ENCODE measurements at regions not wholly inside any gene's neighbourhood (a gene's known extent, or its start where the extent isn't known, plus 50 kb on each side); places are given as distances from the start of the nearest gene placed in this dataset.

DNA sequence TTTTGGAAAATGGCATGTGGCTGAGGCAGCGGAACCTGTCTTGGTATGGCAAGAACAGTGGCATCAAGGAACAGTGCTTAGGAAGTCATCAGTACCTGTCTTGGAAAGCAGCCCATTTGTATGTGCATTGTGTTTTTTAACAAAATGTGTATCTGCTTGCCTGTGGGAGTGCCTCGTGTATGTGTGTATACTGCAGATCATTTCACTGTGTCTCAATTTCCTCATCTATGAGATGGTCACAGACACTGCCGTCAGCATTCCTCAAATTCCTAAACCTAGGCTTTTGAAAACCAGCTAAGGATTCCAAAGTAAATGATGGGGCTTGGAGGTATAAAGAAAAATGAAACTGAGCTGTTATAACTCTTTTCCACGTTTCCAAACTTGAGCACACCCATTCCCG lies 441.3 kb downstream of the RND3 start:
- CTCF ChIA-PET, result no interaction called here

GRCh38 chr2:150045601-150046000 lies 441.9 kb downstream of the RND3 start:
- CTCF ChIA-PET, result no interaction called here
- peaks cover 3% of the 10 kb centered on the region for H3K9me3 Mint-ChIP-seq
- no peak for DNase-seq
- no peaks in the 10 kb centered on the region for H3K36me3 Mint-ChIP-seq
- no peaks in the 10 kb centered on the region for H3K4me1 Mint-ChIP-seq
- H3K4me3 Mint-ChIP-seq, result no peak overlapping the region
- no peaks in the 10 kb centered on the region for H3K27me3 Mint-ChIP-seq
- H3K27ac Mint-ChIP-seq, result no peak overlapping the region

More for the DNA sequence above, 441.3 kb downstream of the RND3 start:
- Mint-ChIP-seq H3K4me3 (no peak overlapping the region), H3K27ac (no peak overlapping the region), H3K9me3 (peaks cover 3% of the 10 kb centered on the region), H3K36me3 (no peaks in the 10 kb centered on the region), H3K4me1 (no peaks in the 10 kb centered on the region), H3K27me3 (no peaks in the 10 kb centered on the region)
- DNase-seq, result no peak

DNA sequence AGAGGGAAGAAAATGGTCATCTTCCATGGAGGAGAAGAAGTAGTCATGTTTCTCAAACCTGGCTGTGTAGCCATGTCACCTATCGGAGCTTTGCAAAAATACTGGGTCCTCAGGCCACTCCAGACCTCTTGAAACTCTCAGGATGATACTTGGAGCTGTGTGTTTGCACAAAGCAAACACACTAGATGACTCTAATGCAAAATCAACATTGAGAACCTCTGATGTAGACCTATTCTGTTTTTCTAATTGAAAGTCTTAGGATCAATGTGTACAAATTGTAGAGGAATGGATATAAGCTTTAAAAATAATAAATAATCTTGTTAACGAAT lies 444.3 kb downstream of the RND3 start:
- H3K4me3 Mint-ChIP-seq, result no peak overlapping the region
- H3K27me3 Mint-ChIP-seq, result no peaks in the 10 kb centered on the region
- no peak for DNase-seq
- CTCF ChIA-PET, result no interaction called here
- H3K4me1 Mint-ChIP-seq, result no peaks in the 10 kb centered on the region
- H3K9me3 Mint-ChIP-seq, result peaks cover 3% of the 10 kb centered on the region
- no peaks in the 10 kb centered on the region for H3K36me3 Mint-ChIP-seq
- no peak overlapping the region for H3K27ac Mint-ChIP-seq

DNA sequence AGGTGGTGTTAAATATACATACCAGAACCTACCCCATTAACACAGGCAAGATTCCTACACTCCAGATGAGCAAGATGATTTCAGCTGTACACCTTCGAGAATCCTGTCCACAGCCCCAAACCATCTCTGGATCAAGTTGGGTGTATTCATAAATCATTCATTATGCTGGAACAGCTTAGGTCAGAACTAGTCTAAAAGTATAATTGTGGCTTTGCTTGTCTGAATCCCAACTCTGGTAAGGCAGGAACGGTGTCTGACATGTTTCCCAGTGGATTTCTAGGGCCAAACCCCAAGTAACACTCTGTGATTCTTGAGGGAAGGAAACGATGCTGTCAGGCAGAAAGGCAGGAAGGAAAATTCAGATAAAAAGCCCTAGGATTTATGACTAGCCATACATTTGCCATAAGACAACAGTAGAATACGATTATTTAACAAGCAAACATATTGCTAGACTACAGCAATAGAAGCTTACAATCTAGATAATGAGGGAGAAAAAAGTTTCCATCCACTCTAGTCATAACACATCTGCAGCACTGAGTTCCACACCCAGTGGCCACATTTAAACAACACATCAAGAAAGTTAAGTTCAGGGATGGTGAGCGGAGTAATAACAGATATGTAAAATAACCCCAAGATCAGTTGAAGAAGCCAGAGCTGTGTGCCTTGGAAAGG lies 444.8 kb downstream of the RND3 start:
- Mint-ChIP-seq H3K27ac (no peak overlapping the region), H3K27me3 (no peaks in the 10 kb centered on the region), H3K4me3 (no peak overlapping the region), H3K9me3 (peaks cover 3% of the 10 kb centered on the region), H3K4me1 (no peaks in the 10 kb centered on the region), H3K36me3 (no peaks in the 10 kb centered on the region)
- DNase-seq, result no peak
- CTCF ChIA-PET, result no interaction called here

DNA sequence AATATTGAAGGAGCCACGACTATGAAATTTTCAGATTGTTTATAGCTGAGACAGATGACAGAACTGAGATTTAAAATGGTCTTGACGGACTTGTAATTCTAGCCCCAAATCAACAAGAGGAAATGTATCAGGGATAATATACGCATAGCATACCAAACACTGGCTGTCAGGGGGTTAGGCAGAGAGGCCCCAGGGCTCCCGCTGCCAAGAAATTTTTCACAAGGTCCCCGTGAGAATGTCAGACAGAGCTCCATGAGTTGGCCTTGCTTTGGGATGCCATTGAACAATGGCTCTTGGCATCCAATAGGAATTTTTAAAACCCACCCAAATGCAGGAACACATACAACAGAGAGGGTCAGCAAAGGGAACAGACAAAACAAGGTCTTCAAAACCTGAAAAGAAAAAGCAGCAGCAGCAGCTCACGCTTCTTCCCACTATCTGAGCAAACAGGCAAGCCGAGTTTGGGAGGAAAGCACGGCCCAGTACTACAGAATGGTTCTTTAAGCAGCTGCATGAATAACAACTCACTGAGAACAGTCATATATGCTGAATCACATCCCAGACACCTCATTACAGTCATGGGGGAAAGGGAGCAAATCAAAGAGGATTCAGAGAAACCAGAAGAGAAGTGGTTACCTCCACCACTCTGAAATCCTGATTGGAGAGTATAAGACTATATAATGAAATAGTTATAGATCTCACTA lies 445.6 kb downstream of the RND3 start:
- no peak for DNase-seq
- Mint-ChIP-seq H3K27me3 (no peaks in the 10 kb centered on the region), H3K36me3 (no peaks in the 10 kb centered on the region), H3K4me3 (no peak overlapping the region), H3K4me1 (no peaks in the 10 kb centered on the region), H3K27ac (no peak overlapping the region), H3K9me3 (peaks cover 3% of the 10 kb centered on the region)
- CTCF ChIA-PET, result no interaction called here

DNA sequence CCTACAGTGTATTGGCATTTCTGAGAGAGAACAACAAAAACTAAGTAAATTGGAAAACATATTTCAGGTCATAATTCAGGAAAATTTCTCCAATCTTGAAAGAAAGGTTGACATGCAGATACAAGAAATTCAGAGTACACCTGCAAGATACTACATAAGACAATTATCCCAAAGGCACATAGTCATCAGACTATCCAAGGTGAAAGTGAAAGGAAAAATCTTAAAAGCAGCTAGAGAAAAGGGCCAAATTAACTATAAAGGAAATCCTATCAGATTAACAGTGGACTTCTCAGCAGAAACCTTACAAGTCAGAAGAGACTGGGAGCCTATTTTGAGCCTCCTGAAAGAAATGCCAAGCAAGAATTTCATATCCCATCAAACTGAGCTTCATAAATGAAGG lies 449.0 kb upstream of the MMADHC start:
- Mint-ChIP-seq H3K4me3 (no peak overlapping the region), H3K9me3 (no peaks in the 10 kb centered on the region), H3K27ac (no peak overlapping the region), H3K36me3 (no peaks in the 10 kb centered on the region), H3K27me3 (no peaks in the 10 kb centered on the region), H3K4me1 (no peaks in the 10 kb centered on the region)
- CTCF ChIA-PET, result no interaction called here
- no peak for DNase-seq

- DNase-seq, result no peak
- H3K4me3 Mint-ChIP-seq, result no peak overlapping the region
- H3K9me3 Mint-ChIP-seq, result no peaks in the 10 kb centered on the region
- no peaks in the 10 kb centered on the region for H3K36me3 Mint-ChIP-seq
- no peaks in the 10 kb centered on the region for H3K4me1 Mint-ChIP-seq
- no peaks in the 10 kb centered on the region for H3K27me3 Mint-ChIP-seq
- CTCF ChIA-PET, result no interaction called here
- H3K27ac Mint-ChIP-seq, result no peak overlapping the region
Measured at GRCh38 chr2:150034665-150035064, 447.1 kb upstream of the MMADHC start.

DNA sequence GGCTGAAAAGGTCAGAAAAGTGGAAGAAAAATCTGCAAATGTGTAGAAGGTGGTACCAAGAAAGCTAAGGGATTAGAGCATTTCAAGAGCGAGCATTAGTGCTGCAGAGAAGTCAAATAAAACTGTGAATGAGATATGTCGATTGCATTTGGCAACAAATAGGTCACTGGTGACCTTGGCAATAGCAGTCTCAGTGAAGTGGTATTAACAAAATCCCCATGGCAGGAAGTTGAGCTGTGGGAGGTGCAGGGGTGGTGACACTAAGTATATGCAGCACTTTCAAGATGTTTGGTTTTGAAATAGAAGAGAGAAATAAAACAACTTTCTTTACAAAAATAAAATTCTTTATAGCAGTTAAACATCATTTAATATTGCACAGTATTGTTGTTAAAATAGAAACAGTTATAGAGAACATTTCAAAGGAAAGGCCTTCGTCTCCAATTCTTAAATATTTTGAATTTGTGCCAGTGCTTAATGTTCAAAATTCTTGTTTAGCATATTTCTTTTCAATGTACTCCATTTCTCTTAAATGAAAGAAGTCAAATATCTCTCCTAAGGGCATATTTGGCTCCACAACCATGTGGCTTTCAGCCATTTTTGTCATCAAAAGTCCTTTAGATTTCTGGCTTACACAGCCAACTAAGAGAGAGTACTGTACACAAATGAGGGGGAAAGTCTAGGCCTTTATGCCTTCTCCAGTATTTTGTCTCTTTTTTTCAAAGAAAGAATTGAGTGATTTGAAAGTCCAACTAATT lies 443.0 kb upstream of the MMADHC start:
- no peak overlapping the region for H3K4me3 Mint-ChIP-seq
- no peaks in the 10 kb centered on the region for H3K4me1 Mint-ChIP-seq
- H3K27ac Mint-ChIP-seq, result no peak overlapping the region
- H3K27me3 Mint-ChIP-seq, result no peaks in the 10 kb centered on the region
- CTCF ChIA-PET, result no interaction called here
- H3K36me3 Mint-ChIP-seq, result no peaks in the 10 kb centered on the region
- no peak for DNase-seq
- H3K9me3 Mint-ChIP-seq, result no peaks in the 10 kb centered on the region

GRCh38 chr2:150028322-150028721 lies 440.7 kb upstream of the MMADHC start:
- Mint-ChIP-seq H3K9me3 (no peaks in the 10 kb centered on the region), H3K36me3 (no peaks in the 10 kb centered on the region), H3K4me1 (no peaks in the 10 kb centered on the region), H3K4me3 (no peak overlapping the region), H3K27me3 (no peaks in the 10 kb centered on the region), H3K27ac (no peak overlapping the region)
- CTCF ChIA-PET, result no interaction called here
- DNase-seq, result no peak

DNA sequence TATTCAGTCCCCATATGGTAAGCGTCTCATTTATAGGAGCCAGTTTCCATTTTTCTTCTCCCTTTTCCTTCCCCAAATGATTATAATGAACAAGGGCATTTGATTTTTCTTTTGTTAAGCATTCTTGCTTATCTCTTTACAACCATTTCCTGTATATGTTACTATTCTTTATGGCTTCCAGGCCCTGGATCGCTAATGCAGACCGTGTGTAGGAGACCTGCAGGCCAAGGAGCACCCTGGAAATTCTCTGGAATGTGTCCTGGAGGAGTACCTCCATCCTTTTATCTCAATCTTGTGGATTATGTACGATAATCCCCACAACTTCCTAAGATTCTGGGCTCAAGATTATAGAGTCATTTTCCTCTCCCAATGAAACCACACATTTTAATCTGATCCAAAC lies 439.6 kb upstream of the MMADHC start:
- Mint-ChIP-seq H3K9me3 (no peaks in the 10 kb centered on the region), H3K36me3 (no peaks in the 10 kb centered on the region), H3K4me3 (no peak overlapping the region), H3K27ac (no peak overlapping the region), H3K4me1 (no peaks in the 10 kb centered on the region), H3K27me3 (no peaks in the 10 kb centered on the region)
- DNase-seq, result no peak
- CTCF ChIA-PET, result no interaction called here

DNA sequence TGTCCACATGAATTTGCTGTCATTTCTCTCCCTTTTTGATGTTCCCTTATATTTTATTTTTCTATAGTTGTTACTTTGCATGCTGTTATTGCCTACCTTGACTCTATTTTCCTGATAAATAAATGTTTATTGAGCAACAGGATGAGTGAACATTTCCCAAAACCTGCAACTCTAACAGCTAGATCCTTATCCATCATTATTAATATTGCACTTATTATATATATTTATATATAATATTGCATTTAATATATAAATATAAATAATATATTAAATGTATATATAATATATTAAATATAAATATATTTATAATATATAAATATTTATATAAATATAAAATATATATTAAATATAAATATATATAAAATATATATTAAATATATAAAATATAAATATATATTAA lies 436.1 kb upstream of the MMADHC start:
- Mint-ChIP-seq H3K4me1 (no peaks in the 10 kb centered on the region), H3K4me3 (no peak overlapping the region), H3K36me3 (no peaks in the 10 kb centered on the region), H3K9me3 (no peaks in the 10 kb centered on the region), H3K27me3 (no peaks in the 10 kb centered on the region), H3K27ac (no peak overlapping the region)
- CTCF ChIA-PET, result no interaction called here
- no peak for DNase-seq

DNA sequence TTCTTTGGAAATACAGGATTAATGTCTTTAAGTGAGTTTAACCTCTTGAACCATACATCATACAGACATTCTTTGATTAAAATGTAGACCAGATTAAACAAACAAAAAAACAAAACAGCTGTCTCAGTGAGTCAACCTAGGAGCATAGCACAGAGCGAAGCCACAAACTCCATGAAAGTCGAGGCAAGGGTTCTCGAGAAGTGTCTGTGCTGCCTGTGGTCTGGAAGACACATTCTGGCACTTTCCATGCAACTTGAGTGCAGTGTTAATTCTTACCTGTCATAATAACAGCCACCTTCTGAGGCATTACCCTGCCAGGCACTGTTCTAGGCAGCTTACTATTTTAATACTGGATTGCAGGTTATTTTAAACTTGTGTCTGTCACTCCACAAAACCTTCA lies 435.5 kb upstream of the MMADHC start:
- Mint-ChIP-seq H3K27me3 (no peaks in the 10 kb centered on the region), H3K4me1 (no peaks in the 10 kb centered on the region), H3K36me3 (no peaks in the 10 kb centered on the region), H3K4me3 (no peak overlapping the region), H3K9me3 (no peaks in the 10 kb centered on the region), H3K27ac (no peak overlapping the region)
- CTCF ChIA-PET, result interaction anchor here (1.8 kb wide), 1 partner anchor 425 kb away, joined by 5 read pairs; no protein-coding TSS in a partner anchor
- peak; percentile 31 for DNase-seq

- Mint-ChIP-seq H3K27me3 (no peaks in the 10 kb centered on the region), H3K36me3 (no peaks in the 10 kb centered on the region), H3K9me3 (no peaks in the 10 kb centered on the region), H3K4me1 (no peaks in the 10 kb centered on the region), H3K27ac (no peak overlapping the region), H3K4me3 (no peak overlapping the region)
- CTCF ChIA-PET, result interaction anchor here (1.8 kb wide), 1 partner anchor 423 kb away, joined by 5 read pairs; no protein-coding TSS in a partner anchor
- no peak for DNase-seq
Measured at GRCh38 chr2:150020937-150021673, 433.5 kb upstream of the MMADHC start.

DNA sequence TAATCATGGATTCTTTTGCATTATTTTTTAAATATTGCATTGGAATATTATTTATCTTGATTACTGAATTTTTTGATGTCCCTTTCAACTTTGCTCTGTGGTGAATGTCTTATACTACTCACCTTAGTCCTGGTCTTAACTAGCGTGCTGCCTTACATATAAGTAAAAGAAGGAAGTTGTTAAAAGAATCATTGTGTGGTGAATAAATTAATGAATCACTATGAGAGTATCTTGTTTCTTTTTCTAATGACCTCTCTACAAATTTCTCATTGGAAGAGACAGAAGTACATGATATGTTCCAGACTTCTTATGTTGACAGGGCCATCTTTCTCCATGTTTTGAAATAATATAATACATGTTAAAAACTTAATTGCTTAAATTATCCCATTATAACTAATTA lies 432.6 kb upstream of the MMADHC start:
- Mint-ChIP-seq H3K9me3 (peaks cover 2% of the 10 kb centered on the region), H3K36me3 (no peaks in the 10 kb centered on the region), H3K4me3 (no peak overlapping the region), H3K27ac (no peak overlapping the region), H3K4me1 (no peaks in the 10 kb centered on the region), H3K27me3 (no peaks in the 10 kb centered on the region)
- CTCF ChIA-PET, result no interaction called here
- no peak for DNase-seq

Data from activated naive CD4-positive, alpha-beta T cell treated with anti-CD3 and anti-CD28 coated beads, Interleukin-2, amount 10 ng/mL, durations not matched to agents 7 days and 5 days (primary cell).